ENCODE measurements at regions not wholly inside any gene's neighbourhood (a gene's known extent, or its start where the extent isn't known, plus 50 kb on each side); places are given as distances from the start of the nearest gene placed in this dataset.

DNA sequence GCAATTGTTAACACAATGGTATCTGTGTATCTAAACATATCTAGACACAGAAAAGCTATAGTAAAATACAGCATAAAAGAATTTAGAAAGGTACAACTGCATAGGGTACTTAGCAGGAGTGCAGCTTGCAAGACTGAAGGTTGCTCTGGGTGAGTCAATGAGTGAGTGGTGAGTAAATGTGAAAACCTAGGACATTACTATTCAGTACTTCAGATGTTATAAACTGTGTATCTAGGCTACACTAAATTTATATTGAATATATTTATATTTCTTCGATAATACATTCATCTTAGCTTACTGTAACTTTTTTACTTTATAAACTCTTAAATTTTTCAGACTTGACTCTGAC, 409.0 kb upstream of the DCN start:
- TF ChIP-seq, protein P1, sequence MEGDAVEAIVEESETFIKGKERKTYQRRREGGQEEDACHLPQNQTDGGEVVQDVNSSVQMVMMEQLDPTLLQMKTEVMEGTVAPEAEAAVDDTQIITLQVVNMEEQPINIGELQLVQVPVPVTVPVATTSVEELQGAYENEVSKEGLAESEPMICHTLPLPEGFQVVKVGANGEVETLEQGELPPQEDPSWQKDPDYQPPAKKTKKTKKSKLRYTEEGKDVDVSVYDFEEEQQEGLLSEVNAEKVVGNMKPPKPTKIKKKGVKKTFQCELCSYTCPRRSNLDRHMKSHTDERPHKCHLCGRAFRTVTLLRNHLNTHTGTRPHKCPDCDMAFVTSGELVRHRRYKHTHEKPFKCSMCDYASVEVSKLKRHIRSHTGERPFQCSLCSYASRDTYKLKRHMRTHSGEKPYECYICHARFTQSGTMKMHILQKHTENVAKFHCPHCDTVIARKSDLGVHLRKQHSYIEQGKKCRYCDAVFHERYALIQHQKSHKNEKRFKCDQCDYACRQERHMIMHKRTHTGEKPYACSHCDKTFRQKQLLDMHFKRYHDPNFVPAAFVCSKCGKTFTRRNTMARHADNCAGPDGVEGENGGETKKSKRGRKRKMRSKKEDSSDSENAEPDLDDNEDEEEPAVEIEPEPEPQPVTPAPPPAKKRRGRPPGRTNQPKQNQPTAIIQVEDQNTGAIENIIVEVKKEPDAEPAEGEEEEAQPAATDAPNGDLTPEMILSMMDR (IDR thresholded peaks at IDR 0.05): no peak
- TF ChIP-seq POLR2AphosphoS5 (IDR thresholded peaks at IDR 0.05; ENCODE audit: insufficient read depth in 1 of 2, low read depth in 1 of 2): no peak
- TF ChIP-seq POLR2A (IDR thresholded peaks at IDR 0.05): no peak
- intact Hi-C loops (cut with DNase I): no loop called here
- H3K36me3 ChIP-seq: no peaks in the 10 kb centered on the region
- no peaks in the 10 kb centered on the region for H3K27me3 ChIP-seq
- no peak for DNase-seq (ENCODE audit: extremely low spot score in 2 of 2)
- no peaks in the 10 kb centered on the region for H3K9me3 ChIP-seq
- H3K4me3 ChIP-seq: no peak overlapping the region
- H3K27ac ChIP-seq: no peak overlapping the region
- no peaks in the 10 kb centered on the region for H3K4me1 ChIP-seq

DNA sequence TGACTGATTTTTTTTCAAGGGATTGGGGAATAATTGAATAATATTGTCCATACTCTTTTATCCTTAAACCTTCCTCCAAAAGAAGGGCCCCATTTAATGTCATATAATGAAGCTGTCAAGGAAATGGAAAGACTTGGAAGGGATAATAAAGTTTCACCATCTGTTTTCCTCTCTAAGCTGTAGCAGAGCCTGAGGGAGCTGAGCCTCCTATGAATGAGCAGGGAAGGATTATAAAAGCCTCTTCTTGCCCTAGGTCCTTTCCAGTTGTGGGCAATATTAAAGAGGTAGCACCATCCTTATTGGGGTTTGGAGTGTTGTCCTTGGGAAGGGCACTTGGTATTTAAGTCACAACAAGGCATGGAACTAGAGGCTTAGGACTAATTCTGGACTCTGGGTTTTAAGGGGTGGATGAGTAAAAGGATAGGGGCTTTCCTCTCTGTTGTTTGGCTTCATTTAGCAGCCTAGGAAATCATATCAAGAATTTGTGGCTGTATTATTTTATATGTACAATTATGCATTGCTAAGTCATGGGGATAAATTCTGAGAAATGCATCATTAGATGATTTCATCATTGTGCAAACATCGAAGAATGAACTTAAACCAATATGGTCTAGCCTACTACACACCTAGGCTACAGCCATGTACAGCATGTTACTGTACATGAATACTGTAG, 408.5 kb upstream of the DCN start:
- TF ChIP-seq POLR2AphosphoS5 (IDR thresholded peaks at IDR 0.05; ENCODE audit: insufficient read depth in 1 of 2, low read depth in 1 of 2) (no peak), POLR2A (IDR thresholded peaks at IDR 0.05) (no peak)
- TF ChIP-seq, protein P1 (IDR thresholded peaks at IDR 0.05): no peak
- Histone ChIP-seq H3K27ac (no peak overlapping the region), H3K36me3 (no peaks in the 10 kb centered on the region), H3K4me1 (no peaks in the 10 kb centered on the region), H3K9me3 (no peaks in the 10 kb centered on the region), H3K27me3 (no peaks in the 10 kb centered on the region), H3K4me3 (no peak overlapping the region)
- DNase-seq (ENCODE audit: extremely low spot score in 2 of 2): no peak
- intact Hi-C loops (cut with DNase I): no loop called here

DNA sequence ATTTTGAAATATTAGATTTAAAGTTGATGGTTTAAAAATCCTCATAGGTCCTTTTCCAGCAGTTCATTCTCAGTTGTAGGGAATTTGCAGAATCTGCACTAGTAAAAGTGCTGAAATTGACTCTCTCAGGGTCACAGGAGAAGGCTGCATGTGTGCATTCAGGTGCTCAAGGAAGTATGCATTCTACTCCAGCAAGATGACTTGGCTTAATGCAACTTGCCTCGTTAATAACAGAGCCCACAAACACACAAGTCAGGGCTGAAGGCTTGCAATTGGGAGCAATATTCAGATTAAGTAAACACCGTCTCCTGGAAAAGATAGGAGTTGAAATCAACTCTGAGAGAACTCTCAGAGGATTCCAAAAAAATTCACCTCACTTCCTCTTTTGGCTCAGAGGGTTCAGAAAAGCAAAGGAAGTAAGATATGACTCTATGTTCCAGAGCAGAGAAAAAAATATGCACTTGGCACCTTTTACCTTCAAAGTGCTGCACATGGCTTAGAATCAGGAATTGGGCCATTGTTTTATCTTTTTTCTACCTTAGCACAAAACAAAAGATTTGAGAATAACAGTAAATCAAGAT, 406.3 kb upstream of the DCN start:
- no peak for DNase-seq (ENCODE audit: extremely low spot score in 2 of 2)
- Histone ChIP-seq H3K4me1 (no peaks in the 10 kb centered on the region), H3K36me3 (no peaks in the 10 kb centered on the region), H3K9me3 (no peaks in the 10 kb centered on the region), H3K27ac (no peak overlapping the region), H3K4me3 (no peak overlapping the region), H3K27me3 (no peaks in the 10 kb centered on the region)
- intact Hi-C loops (cut with DNase I): no loop called here
- TF ChIP-seq, protein P1 (IDR thresholded peaks at IDR 0.05): no peak
- TF ChIP-seq POLR2AphosphoS5 (IDR thresholded peaks at IDR 0.05; ENCODE audit: insufficient read depth in 1 of 2, low read depth in 1 of 2): peak in 1 of 2 donors; percentile 58

DNA sequence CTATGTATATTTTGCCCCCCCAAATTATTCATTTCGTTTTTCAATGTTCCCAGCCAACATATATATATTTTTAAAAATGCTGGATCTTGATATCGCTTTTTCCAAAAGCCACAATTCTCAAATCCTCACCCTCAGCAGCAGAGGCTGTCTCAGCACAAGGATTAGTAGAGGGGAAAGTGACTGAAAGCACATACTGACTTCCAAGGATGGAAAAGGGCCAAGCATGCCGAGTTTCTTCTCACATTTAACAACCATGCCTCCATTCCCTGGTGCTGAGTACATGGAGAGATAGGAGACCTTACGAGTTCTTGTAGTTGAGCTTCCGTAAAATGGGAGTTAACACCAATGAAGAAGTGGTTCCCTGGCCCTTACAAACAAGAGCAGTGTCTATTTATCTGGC, 403.4 kb upstream of the DCN start:
- H3K36me3 ChIP-seq: no peaks in the 10 kb centered on the region
- H3K4me3 ChIP-seq: no peak overlapping the region
- TF ChIP-seq POLR2AphosphoS5 (IDR thresholded peaks at IDR 0.05; ENCODE audit: insufficient read depth in 1 of 2, low read depth in 1 of 2): no peak
- TF ChIP-seq, protein P1 (IDR thresholded peaks at IDR 0.05): no peak
- no peak for TF ChIP-seq POLR2A (IDR thresholded peaks at IDR 0.05)
- intact Hi-C loops (cut with DNase I): no loop called here
- no peak overlapping the region for H3K27ac ChIP-seq
- no peaks in the 10 kb centered on the region for H3K9me3 ChIP-seq
- H3K4me1 ChIP-seq: no peaks in the 10 kb centered on the region
- no peaks in the 10 kb centered on the region for H3K27me3 ChIP-seq
- DNase-seq (ENCODE audit: extremely low spot score in 2 of 2): no peak

DNA sequence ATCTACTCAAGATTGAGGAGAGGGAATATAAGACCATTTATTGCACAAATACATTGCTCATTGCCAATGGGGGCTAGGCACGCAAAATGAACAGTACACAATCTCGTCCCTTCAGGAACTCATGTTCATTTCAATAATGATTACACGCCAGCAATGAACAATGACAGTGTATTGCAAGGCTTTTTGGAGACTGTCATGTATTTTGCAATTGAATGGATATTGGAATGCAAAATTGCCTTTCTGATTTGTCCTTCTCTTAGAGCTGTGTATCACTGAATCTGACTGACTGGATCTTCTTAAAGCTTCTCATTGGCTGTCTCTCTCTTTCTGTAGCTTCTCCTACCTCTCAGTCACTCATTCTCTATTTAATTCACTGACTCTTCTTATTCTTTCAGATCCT, 400.2 kb upstream of the DCN start:
- H3K27me3 ChIP-seq: no peaks in the 10 kb centered on the region
- no peak for DNase-seq (ENCODE audit: extremely low spot score in 2 of 2)
- TF ChIP-seq, protein P1 (IDR thresholded peaks at IDR 0.05): no peak
- TF ChIP-seq POLR2AphosphoS5 (IDR thresholded peaks at IDR 0.05; ENCODE audit: insufficient read depth in 1 of 2, low read depth in 1 of 2) (no peak), POLR2A (IDR thresholded peaks at IDR 0.05) (no peak)
- no peak overlapping the region for H3K27ac ChIP-seq
- peaks cover 6% of the 10 kb centered on the region for H3K4me1 ChIP-seq
- no peaks in the 10 kb centered on the region for H3K36me3 ChIP-seq
- H3K9me3 ChIP-seq: no peaks in the 10 kb centered on the region
- no peak overlapping the region for H3K4me3 ChIP-seq
- intact Hi-C loops (cut with DNase I): no loop called here
